Cardiac muscle cell (in vitro differentiated cells and primary cell): ENCODE measurements at regions not wholly inside any gene's neighbourhood (a gene's known extent, or its start where the extent isn't known, plus 50 kb on each side); places are given as distances from the start of the nearest gene placed in this dataset.

Source experiments
- DNase-seq, 2 donors: peaks; one replicate each; pipeline versions ENCODE4 v3.0.0 to v3.0.0-alpha.2; 2010 to 2017; ENCODE audit warnings: low read depth in 1 of 2, low spot score in 1 of 2
- H3K27ac ChIP-seq: fragments of 200-600 bp; sonication (generic); 2 replicates; pipeline ENCODE4 v1.5.1; 2016
- H3K27me3 ChIP-seq: fragments of 200-600 bp; sonication (generic); 2 replicates; pipeline ENCODE4 v1.6.0; 2016; ENCODE audit warnings: control low read depth
- H3K36me3 ChIP-seq: fragments of 200-600 bp; sonication (generic); 2 replicates; pipeline ENCODE4 v1.5.1; 2016; ENCODE audit warnings: control low read depth
- H3K4me1 ChIP-seq: fragments of 200-600 bp; sonication (generic); 2 replicates; pipeline ENCODE4 v1.8.1; 2017; ENCODE audit warnings: low read depth, mild to moderate bottlenecking, mixed run types
- H3K4me3 ChIP-seq: fragments of 200-600 bp; sonication (generic); 2 replicates; pipeline ENCODE4 v1.5.1; 2016; ENCODE audit warnings: mild to moderate bottlenecking
- H3K9me3 ChIP-seq: fragments of 200-600 bp; sonication (generic); 2 replicates; pipeline ENCODE4 v1.5.1; 2017; ENCODE audit warnings: low read depth, mild to moderate bottlenecking, control low read depth
- CTCF ChIP-seq: IDR thresholded peaks from 2 replicates; pipeline ENCODE4 v1.5.1; 2012; ENCODE audit warnings: low read depth, mild to moderate bottlenecking, low read length

GRCh38 chr1:245019910-245020486 lies 134.8 kb upstream of the KIF26B start:
- no peak for DNase-seq
- Histone ChIP-seq H3K9me3 (no peaks in the 10 kb centered on the region), H3K27me3 (no peaks in the 10 kb centered on the region), H3K36me3 (no peaks in the 10 kb centered on the region), H3K4me3 (no peak overlapping the region), H3K4me1 (peaks cover 15% of the 10 kb centered on the region), H3K27ac (no peak overlapping the region)
- no peak for TF ChIP-seq CTCF

GRCh38 chr1:245016700-245017099 lies 138.1 kb upstream of the KIF26B start:
- no peak overlapping the region for H3K4me3 ChIP-seq
- no peaks in the 10 kb centered on the region for H3K9me3 ChIP-seq
- no peaks in the 10 kb centered on the region for H3K27me3 ChIP-seq
- peak in 1 of 2 donors; percentile 20 for DNase-seq
- peaks cover 15% of the 10 kb centered on the region for H3K4me1 ChIP-seq
- H3K36me3 ChIP-seq, result no peaks in the 10 kb centered on the region
- no peak for TF ChIP-seq CTCF
- no peak overlapping the region for H3K27ac ChIP-seq

GRCh38 chr1:245015031-245015430 lies 139.8 kb upstream of the KIF26B start:
- H3K4me3 ChIP-seq, result no peak overlapping the region
- no peak overlapping the region for H3K27ac ChIP-seq
- H3K4me1 ChIP-seq, result peaks cover 15% of the 10 kb centered on the region
- TF ChIP-seq CTCF, result no peak
- no peaks in the 10 kb centered on the region for H3K36me3 ChIP-seq
- no peak for DNase-seq
- H3K9me3 ChIP-seq, result no peaks in the 10 kb centered on the region
- no peaks in the 10 kb centered on the region for H3K27me3 ChIP-seq

- Histone ChIP-seq H3K27me3 (no peaks in the 10 kb centered on the region), H3K4me3 (no peak overlapping the region), H3K4me1 (peaks cover 15% of the 10 kb centered on the region), H3K27ac (no peak overlapping the region), H3K9me3 (no peaks in the 10 kb centered on the region), H3K36me3 (no peaks in the 10 kb centered on the region)
- TF ChIP-seq CTCF, result no peak
- no peak for DNase-seq
Observed at GRCh38 chr1:245014247-245015029, 140.3 kb upstream of the KIF26B start.

- Histone ChIP-seq H3K27ac (no peak overlapping the region), H3K9me3 (no peaks in the 10 kb centered on the region), H3K4me1 (no peaks in the 10 kb centered on the region), H3K36me3 (no peaks in the 10 kb centered on the region), H3K4me3 (no peak overlapping the region), H3K27me3 (no peaks in the 10 kb centered on the region)
- no peak for DNase-seq
- TF ChIP-seq CTCF, result no peak
Observed at GRCh38 chr1:245010018-245010614, 144.7 kb upstream of the KIF26B start.
